ENCODE measurements at regions not wholly inside any gene's neighbourhood (a gene's known extent, or its start where the extent isn't known, plus 50 kb on each side); places are given as distances from the start of the nearest gene placed in this dataset.

DNA sequence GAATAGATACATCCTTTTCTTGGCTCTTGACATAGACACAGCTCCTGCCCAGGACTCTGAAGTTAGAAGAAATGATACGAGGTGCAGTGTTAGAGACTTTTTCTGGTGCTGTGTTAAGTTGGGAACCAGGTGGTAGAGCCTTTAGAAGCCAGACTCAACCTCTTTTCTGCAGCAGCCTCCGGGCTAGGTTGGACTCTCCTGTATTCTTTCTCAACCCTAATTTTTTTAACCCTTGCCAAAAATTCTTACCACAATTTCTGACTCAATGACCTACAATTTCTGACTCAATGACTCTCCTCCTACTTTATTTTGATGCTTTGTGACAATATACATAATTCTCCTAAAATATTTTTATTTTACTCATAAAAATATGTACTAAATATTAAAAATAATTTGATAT lies 127.4 kb upstream of the PRL start:
- TF ChIP-seq POLR2A (IDR thresholded peaks at IDR 0.05) (no peak), CTCF (IDR thresholded peaks at IDR 0.05) (no peak)
